HepG2 (cell line): ENCODE measurements at regions not wholly inside any gene's neighbourhood (a gene's known extent, or its start where the extent isn't known, plus 50 kb on each side); places are given as distances from the start of the nearest gene placed in this dataset.

Experiments used
- ATAC-seq: fragments of 200-7000 bp; cut with Tn5 transposase; 3 replicates; pipeline ENCODE4 v1.9.1; 2020; ENCODE audit warnings: mild to moderate bottlenecking, moderate library complexity
- BruUV-seq: library from RNA; stranded (reverse); fragments of 400-500 nt; replicated peaks from 2 replicates; lab custom pipeline; 2021; lab: Mats Ljungman, UMichigan
- CTCF ChIA-PET: fragments of 300-600 bp; formaldehyde crosslinking; extraction: SDS; loops from one replicate; lab custom pipeline; 2021; ENCODE audit warnings: low total read pairs, inconsistent platforms, low intra/inter-chr PET ratio; lab: Yijun Ruan, JAX
- POLR2A ChIA-PET: fragments of 350-600 bp; sonication (Branson Sonifier 250); formaldehyde crosslinking; loops from one replicate; lab custom pipeline; 2020; ENCODE audit warnings: antibody characterized with exemption, inconsistent platforms; lab: Yijun Ruan, JAX
- DNase-seq: peaks from one replicate; pipeline ENCODE4 v3.0.0-alpha.2; 2015; ENCODE audit warnings: low spot score
- FAIRE-seq: peaks from 3 replicates; lab custom pipeline; 2011; peaks lifted over from hg19 to GRCh38; lab: Jason Lieb, UNC
- H2AFZ ChIP-seq: one replicate; pipeline ENCODE4 v1.6.1; 2011; ENCODE audit warnings: low read length, inconsistent platforms
- H3K27ac ChIP-seq: fragments of 300-600 bp; 3 replicates; pipeline ENCODE4 v1.8.0; 2011; ENCODE audit warnings: mixed run types, mild to moderate bottlenecking, mixed read lengths, low read length, inconsistent platforms; ENCODE audit not compliant: insufficient read depth; ENCODE audit errors: extremely low read length
- H3K27me3 ChIP-seq, 2 experiments: fragments of 200-600 bp in 1 of 2; 2 replicates in 1 of 2; 3 replicates in 1 of 2; pipeline versions ENCODE4 v1.6.0 to v1.8.0; 2011; ENCODE audit warnings: low read length in 2 of 2, mild to moderate bottlenecking in 2 of 2, moderate library complexity in 2 of 2, inconsistent platforms in 1 of 2; ENCODE audit not compliant: insufficient read depth in 2 of 2, control insufficient read depth in 1 of 2
- H3K36me3 ChIP-seq, 2 experiments: fragments of 200-600 bp in 1 of 2; replicated peaks in 1 of 2; 2 replicates in 1 of 2; 3 replicates in 1 of 2; pipeline versions ENCODE4 v1.5.1 to v1.8.0; 2011; ENCODE audit warnings: low read length in 2 of 2, inconsistent platforms in 1 of 2; ENCODE audit not compliant: insufficient read depth in 2 of 2, control insufficient read depth in 1 of 2
- H3K4me1 ChIP-seq: 2 replicates; pipeline ENCODE4 v1.5.1; 2012; ENCODE audit warnings: low read length, inconsistent platforms; ENCODE audit not compliant: insufficient read depth
- H3K4me2 ChIP-seq: 2 replicates; pipeline ENCODE4 v1.6.0; 2011; ENCODE audit warnings: low read depth, low read length, inconsistent platforms
- H3K4me3 ChIP-seq, 3 experiments: fragments of 200-600 bp in 1 of 3; sonication (generic), shearing (Covaris generic) in 1 of 3; replicated peaks in 1 of 3; 2 replicates each; pipeline ENCODE4 v1.5.1; 2011 to 2016; ENCODE audit warnings: low read length in 3 of 3, inconsistent platforms in 2 of 3, low read depth in 2 of 3, mild to moderate bottlenecking in 2 of 3, control low read depth in 1 of 3, mixed read lengths in 1 of 3; ENCODE audit not compliant: insufficient read depth in 1 of 3
- H3K79me2 ChIP-seq: one replicate; pipeline ENCODE4 v1.6.1; 2011; ENCODE audit warnings: low read length, inconsistent platforms; ENCODE audit not compliant: insufficient read depth
- H3K9ac ChIP-seq: 2 replicates; pipeline ENCODE4 v1.6.0; 2011; ENCODE audit warnings: mild to moderate bottlenecking, low read depth, low read length, inconsistent platforms; ENCODE audit not compliant: insufficient read depth
- H3K9me3 ChIP-seq: 2 replicates; pipeline ENCODE4 v1.5.1; 2012; ENCODE audit warnings: mild to moderate bottlenecking, low read length
- H4K20me1 ChIP-seq: 2 replicates; pipeline ENCODE4 v1.6.0; 2011; ENCODE audit warnings: inconsistent platforms, mild to moderate bottlenecking, low read length, moderate library complexity; ENCODE audit not compliant: insufficient read depth
- CREM ChIP-seq, 2 experiments: sonication (generic) in 1 of 2; formaldehyde crosslinking in 1 of 2; IDR thresholded peaks; 2 replicates each; pipeline versions ENCODE4 v1.4.0 to v1.6.1; 2016 to 2020; ENCODE audit warnings: antibody characterized with exemption in 1 of 2, mild to moderate bottlenecking in 1 of 2, missing genetic modification reagents in 1 of 2
- DPF2 ChIP-seq: sonication (generic); formaldehyde crosslinking; IDR thresholded peaks from 2 replicates; pipeline ENCODE4 v1.4.0; 2020; ENCODE audit warnings: mild to moderate bottlenecking, low read depth, missing genetic modification reagents, borderline replicate concordance
- MXI1 ChIP-seq: IDR thresholded peaks from 3 replicates; pipeline ENCODE4 v1.6.1; 2012; ENCODE audit warnings: low read depth, low read length, inconsistent platforms, borderline replicate concordance
- NFATC3 ChIP-seq: sonication (generic); formaldehyde crosslinking; IDR thresholded peaks from 2 replicates; pipeline ENCODE4 v1.5.1; 2020; ENCODE audit warnings: mild to moderate bottlenecking, missing genetic modification reagents
- RCOR2 ChIP-seq: IDR thresholded peaks from 2 replicates; pipeline ENCODE4 v1.6.1; 2016; ENCODE audit warnings: missing biosample characterization, missing genetic modification reagents
- REXO4 ChIP-seq: sonication (generic); formaldehyde crosslinking; IDR thresholded peaks from 2 replicates; pipeline ENCODE4 v1.8.0; 2022; ENCODE audit warnings: missing genetic modification reagents, mild to moderate bottlenecking, borderline replicate concordance
- SAFB2 ChIP-seq: sonication (generic); formaldehyde crosslinking; IDR thresholded peaks from 2 replicates; pipeline ENCODE4 v1.5.1; 2020; ENCODE audit warnings: missing genetic modification reagents, low read depth, mild to moderate bottlenecking, borderline replicate concordance
- SKI ChIP-seq: fragments of 450-650 bp; IDR thresholded peaks from one replicate; pipeline ENCODE4 v1.6.1; 2018; ENCODE audit warnings: mild to moderate bottlenecking; ENCODE audit not compliant: partially characterized antibody
- SNAPC2 ChIP-seq: sonication (generic); formaldehyde crosslinking; IDR thresholded peaks from 2 replicates; pipeline ENCODE4 v1.8.1; 2022; ENCODE audit warnings: mild to moderate bottlenecking, missing genetic modification reagents
- SRSF4 ChIP-seq: fragments of 200-400 bp; formaldehyde crosslinking; IDR thresholded peaks from one replicate; pipeline ENCODE4 v1.6.1; 2018; ENCODE audit warnings: mild to moderate bottlenecking, low read depth, low read length, moderate library complexity; ENCODE audit not compliant: poor library complexity, severe bottlenecking
- ZKSCAN8 ChIP-seq: IDR thresholded peaks from 2 replicates; pipeline ENCODE4 v1.6.1; 2016; ENCODE audit warnings: borderline replicate concordance, missing genetic modification reagents, missing compliant biosample characterization
- ZNF234 ChIP-seq: sonication (generic); formaldehyde crosslinking; conservative IDR thresholded peaks from 2 replicates; pipeline ENCODE4 v1.5.1; 2020; ENCODE audit warnings: mild to moderate bottlenecking, missing genetic modification reagents
- ZNF709 ChIP-seq: sonication (generic); formaldehyde crosslinking; IDR thresholded peaks from 2 replicates; pipeline ENCODE4 v1.5.0; 2020; ENCODE audit warnings: mild to moderate bottlenecking, missing genetic modification reagents
- ZNF737 ChIP-seq: sonication (generic); formaldehyde crosslinking; IDR thresholded peaks from 2 replicates; pipeline ENCODE4 v1.5.0; 2020; ENCODE audit warnings: missing genetic modification reagents, mild to moderate bottlenecking, borderline replicate concordance
- ZNF773 ChIP-seq: sonication (generic); formaldehyde crosslinking; IDR thresholded peaks from 2 replicates; pipeline ENCODE4 v1.4.0; 2020; ENCODE audit warnings: missing genetic modification reagents, borderline replicate concordance
- in situ Hi-C: cut with HindIII; loops from 2 replicates; pipeline ENCODE4 v1.10.0; 2017; ENCODE audit warnings: low pct_unique_long_range_greater_than_20kb; ENCODE audit not compliant: extremely low pct_ligation_motif_present
- intact Hi-C: fragments of 100-400 bp; cut with micrococcal nuclease; formaldehyde crosslinking; loops from one replicate; pipeline ENCODE4 v1.10.0; 2022; ENCODE audit not compliant: unreplicated experiment
- TF ChIP-seq, protein P1 (sequence below): sonication (generic); formaldehyde crosslinking; IDR thresholded peaks from 2 replicates; pipeline ENCODE4 v1.8.0; 2022; ENCODE audit warnings: mild to moderate bottlenecking, missing genetic modification reagents, moderate library complexity
- TF ChIP-seq, protein P2 (sequence below): sonication (generic); formaldehyde crosslinking; IDR thresholded peaks from 2 replicates; pipeline ENCODE4 v1.4.0; 2020; ENCODE audit warnings: mild to moderate bottlenecking, missing genetic modification reagents
- TF ChIP-seq, protein P3 (sequence below): sonication (generic); formaldehyde crosslinking; IDR thresholded peaks from 2 replicates; pipeline ENCODE4 v1.9.0; 2021; ENCODE audit warnings: missing genetic modification reagents, borderline replicate concordance

DNA sequence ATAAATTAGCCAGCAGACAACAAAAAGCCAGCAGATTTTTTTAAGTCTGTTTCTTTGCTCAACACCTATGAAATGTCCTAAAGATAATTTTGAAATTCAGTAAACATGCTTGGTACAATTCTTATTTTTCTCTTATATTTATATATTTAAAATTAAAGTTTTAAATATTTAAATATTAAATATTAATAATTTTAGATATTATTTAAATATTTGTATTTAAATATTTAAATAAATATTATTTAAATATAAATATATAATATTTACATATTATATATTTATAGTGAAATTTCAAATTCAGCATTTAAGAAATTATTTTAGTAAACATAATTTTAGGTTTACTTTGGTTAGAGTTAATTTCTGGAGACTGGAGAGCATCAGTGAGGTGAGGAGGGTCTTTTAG, 1554.2 kb downstream of the NCAM2 start:
- no peak overlapping the region for H3K4me2 ChIP-seq
- no peaks in the 10 kb centered on the region for H3K36me3 ChIP-seq
- no peak overlapping the region for H3K9ac ChIP-seq
- POLR2A ChIA-PET: no interaction called here
- H4K20me1 ChIP-seq: no peaks in the 10 kb centered on the region
- in situ Hi-C loops (no loop called here), intact Hi-C loops (no loop called here)
- no peaks in the 10 kb centered on the region for H3K79me2 ChIP-seq
- H3K27ac ChIP-seq: no peak overlapping the region
- CTCF ChIA-PET: no interaction called here
- no TSS peak for BruUV-seq
- FAIRE-seq: no peak
- no peaks in the 10 kb centered on the region for H3K4me1 ChIP-seq
- ATAC-seq: no peak
- peaks cover 49% of the 10 kb centered on the region for H3K9me3 ChIP-seq
- DNase-seq: no peak
- H3K4me3 ChIP-seq: no peak overlapping the region
- no peak overlapping the region for H2AFZ ChIP-seq
- H3K27me3 ChIP-seq: no peaks in the 10 kb centered on the region
- TF ChIP-seq, protein P1, sequence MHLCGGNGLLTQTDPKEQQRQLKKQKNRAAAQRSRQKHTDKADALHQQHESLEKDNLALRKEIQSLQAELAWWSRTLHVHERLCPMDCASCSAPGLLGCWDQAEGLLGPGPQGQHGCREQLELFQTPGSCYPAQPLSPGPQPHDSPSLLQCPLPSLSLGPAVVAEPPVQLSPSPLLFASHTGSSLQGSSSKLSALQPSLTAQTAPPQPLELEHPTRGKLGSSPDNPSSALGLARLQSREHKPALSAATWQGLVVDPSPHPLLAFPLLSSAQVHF: no peak
- no peak for TF ChIP-seq DPF2 (CRISPR knock-in tag)
- TF ChIP-seq CREM (IDR thresholded peaks at IDR 0.05): no peak
- no peak for TF ChIP-seq CREM (CRISPR knock-in tag; IDR thresholded peaks at IDR 0.05)
- TF ChIP-seq, protein P2, sequence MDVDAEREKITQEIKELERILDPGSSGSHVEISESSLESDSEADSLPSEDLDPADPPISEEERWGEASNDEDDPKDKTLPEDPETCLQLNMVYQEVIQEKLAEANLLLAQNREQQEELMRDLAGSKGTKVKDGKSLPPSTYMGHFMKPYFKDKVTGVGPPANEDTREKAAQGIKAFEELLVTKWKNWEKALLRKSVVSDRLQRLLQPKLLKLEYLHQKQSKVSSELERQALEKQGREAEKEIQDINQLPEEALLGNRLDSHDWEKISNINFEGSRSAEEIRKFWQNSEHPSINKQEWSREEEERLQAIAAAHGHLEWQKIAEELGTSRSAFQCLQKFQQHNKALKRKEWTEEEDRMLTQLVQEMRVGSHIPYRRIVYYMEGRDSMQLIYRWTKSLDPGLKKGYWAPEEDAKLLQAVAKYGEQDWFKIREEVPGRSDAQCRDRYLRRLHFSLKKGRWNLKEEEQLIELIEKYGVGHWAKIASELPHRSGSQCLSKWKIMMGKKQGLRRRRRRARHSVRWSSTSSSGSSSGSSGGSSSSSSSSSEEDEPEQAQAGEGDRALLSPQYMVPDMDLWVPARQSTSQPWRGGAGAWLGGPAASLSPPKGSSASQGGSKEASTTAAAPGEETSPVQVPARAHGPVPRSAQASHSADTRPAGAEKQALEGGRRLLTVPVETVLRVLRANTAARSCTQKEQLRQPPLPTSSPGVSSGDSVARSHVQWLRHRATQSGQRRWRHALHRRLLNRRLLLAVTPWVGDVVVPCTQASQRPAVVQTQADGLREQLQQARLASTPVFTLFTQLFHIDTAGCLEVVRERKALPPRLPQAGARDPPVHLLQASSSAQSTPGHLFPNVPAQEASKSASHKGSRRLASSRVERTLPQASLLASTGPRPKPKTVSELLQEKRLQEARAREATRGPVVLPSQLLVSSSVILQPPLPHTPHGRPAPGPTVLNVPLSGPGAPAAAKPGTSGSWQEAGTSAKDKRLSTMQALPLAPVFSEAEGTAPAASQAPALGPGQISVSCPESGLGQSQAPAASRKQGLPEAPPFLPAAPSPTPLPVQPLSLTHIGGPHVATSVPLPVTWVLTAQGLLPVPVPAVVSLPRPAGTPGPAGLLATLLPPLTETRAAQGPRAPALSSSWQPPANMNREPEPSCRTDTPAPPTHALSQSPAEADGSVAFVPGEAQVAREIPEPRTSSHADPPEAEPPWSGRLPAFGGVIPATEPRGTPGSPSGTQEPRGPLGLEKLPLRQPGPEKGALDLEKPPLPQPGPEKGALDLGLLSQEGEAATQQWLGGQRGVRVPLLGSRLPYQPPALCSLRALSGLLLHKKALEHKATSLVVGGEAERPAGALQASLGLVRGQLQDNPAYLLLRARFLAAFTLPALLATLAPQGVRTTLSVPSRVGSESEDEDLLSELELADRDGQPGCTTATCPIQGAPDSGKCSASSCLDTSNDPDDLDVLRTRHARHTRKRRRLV (CRISPR knock-in tag): no peak
- TF ChIP-seq SKI: no peak
- no peak for TF ChIP-seq ZNF709 (CRISPR knock-in tag)
- no peak for TF ChIP-seq SAFB2 (CRISPR knock-in tag)
- no peak for TF ChIP-seq ZNF234 (CRISPR knock-in tag)
- TF ChIP-seq ZKSCAN8 (CRISPR knock-in tag): no peak
- no peak for TF ChIP-seq RCOR2 (CRISPR knock-in tag)
- TF ChIP-seq, protein P3, sequence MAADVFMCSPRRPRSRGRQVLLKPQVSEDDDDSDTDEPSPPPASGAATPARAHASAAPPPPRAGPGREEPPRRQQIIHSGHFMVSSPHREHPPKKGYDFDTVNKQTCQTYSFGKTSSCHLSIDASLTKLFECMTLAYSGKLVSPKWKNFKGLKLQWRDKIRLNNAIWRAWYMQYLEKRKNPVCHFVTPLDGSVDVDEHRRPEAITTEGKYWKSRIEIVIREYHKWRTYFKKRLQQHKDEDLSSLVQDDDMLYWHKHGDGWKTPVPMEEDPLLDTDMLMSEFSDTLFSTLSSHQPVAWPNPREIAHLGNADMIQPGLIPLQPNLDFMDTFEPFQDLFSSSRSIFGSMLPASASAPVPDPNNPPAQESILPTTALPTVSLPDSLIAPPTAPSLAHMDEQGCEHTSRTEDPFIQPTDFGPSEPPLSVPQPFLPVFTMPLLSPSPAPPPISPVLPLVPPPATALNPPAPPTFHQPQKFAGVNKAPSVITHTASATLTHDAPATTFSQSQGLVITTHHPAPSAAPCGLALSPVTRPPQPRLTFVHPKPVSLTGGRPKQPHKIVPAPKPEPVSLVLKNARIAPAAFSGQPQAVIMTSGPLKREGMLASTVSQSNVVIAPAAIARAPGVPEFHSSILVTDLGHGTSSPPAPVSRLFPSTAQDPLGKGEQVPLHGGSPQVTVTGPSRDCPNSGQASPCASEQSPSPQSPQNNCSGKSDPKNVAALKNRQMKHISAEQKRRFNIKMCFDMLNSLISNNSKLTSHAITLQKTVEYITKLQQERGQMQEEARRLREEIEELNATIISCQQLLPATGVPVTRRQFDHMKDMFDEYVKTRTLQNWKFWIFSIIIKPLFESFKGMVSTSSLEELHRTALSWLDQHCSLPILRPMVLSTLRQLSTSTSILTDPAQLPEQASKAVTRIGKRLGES (CRISPR knock-in tag): no peak
- no peak for TF ChIP-seq ZNF773 (CRISPR knock-in tag)
- TF ChIP-seq ZNF737 (CRISPR knock-in tag): no peak
- no peak for TF ChIP-seq MXI1
- TF ChIP-seq SNAPC2 (CRISPR knock-in tag): no peak
- no peak for TF ChIP-seq SRSF4
- no peak for TF ChIP-seq REXO4
- TF ChIP-seq NFATC3: no peak
